ENCODE measurements at regions not wholly inside any gene's neighbourhood (a gene's known extent, or its start where the extent isn't known, plus 50 kb on each side); places are given as distances from the start of the nearest gene placed in this dataset.

DNA sequence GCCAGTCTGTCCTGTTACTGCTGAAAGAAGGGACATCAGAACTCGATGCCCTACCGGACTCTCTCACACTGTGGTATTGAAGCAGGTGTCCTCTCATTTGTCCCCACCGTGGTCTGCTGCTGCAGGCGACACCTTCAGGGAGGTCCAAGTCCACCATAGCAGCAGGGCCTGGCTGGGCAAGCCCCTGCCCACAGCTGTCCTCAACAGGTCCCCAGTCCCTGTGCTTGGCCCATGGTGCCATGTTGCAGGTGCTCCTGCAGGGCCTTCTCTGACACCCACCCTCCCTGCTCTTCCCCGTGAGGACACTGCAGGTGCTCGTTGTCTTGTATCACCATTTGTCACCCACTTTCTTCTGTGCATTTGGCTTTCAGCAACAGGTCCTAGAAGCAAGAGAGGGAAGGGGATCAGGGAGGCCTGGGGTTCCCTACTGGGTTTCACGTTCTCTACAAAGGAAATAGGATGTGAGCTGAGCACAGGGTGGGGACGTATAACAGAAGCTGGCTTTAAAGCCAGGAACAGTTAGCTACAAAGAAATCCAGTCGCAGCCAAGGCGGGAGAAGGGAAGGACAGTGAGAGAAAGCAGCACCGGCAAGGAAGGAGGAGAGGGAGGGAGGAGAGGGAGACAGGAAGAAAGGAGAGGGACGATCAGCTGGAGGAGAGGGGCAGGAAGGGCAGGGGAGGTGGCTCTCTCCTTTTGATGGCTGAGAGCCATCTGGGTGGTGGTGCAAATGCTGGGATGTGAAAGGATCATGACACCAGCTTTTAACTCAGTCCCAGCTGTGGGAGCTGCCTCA is 117.7 kb upstream of the FRMD4A start:
- no peak for TF ChIP-seq POLR2A (IDR thresholded peaks at IDR 0.05)
- TF ChIP-seq, protein P1, sequence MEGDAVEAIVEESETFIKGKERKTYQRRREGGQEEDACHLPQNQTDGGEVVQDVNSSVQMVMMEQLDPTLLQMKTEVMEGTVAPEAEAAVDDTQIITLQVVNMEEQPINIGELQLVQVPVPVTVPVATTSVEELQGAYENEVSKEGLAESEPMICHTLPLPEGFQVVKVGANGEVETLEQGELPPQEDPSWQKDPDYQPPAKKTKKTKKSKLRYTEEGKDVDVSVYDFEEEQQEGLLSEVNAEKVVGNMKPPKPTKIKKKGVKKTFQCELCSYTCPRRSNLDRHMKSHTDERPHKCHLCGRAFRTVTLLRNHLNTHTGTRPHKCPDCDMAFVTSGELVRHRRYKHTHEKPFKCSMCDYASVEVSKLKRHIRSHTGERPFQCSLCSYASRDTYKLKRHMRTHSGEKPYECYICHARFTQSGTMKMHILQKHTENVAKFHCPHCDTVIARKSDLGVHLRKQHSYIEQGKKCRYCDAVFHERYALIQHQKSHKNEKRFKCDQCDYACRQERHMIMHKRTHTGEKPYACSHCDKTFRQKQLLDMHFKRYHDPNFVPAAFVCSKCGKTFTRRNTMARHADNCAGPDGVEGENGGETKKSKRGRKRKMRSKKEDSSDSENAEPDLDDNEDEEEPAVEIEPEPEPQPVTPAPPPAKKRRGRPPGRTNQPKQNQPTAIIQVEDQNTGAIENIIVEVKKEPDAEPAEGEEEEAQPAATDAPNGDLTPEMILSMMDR (IDR thresholded peaks at IDR 0.05), result no peak

All from lower leg skin (tissue), 3 donors.